ENCODE measurements at regions not wholly inside any gene's neighbourhood (a gene's known extent, or its start where the extent isn't known, plus 50 kb on each side); places are given as distances from the start of the nearest gene placed in this dataset.

GRCh38 chr18:54689319-54689718 lies 98.3 kb downstream of the DYNAP start:
- H3K9me3 ChIP-seq = no peaks in the 10 kb centered on the region
- no peak overlapping the region for H3K27ac ChIP-seq
- 87 to 92% (median 89%) methylated on average over 2 of the region's 2 CpGs for WGBS, 5 donors
- H3K4me3 ChIP-seq = no peak overlapping the region
- H3K36me3 ChIP-seq = no peaks in the 10 kb centered on the region
- intact Hi-C loops (cut with DNase I; ENCODE audit: low total_unique reads) = no loop called here
- TF ChIP-seq, protein P1, sequence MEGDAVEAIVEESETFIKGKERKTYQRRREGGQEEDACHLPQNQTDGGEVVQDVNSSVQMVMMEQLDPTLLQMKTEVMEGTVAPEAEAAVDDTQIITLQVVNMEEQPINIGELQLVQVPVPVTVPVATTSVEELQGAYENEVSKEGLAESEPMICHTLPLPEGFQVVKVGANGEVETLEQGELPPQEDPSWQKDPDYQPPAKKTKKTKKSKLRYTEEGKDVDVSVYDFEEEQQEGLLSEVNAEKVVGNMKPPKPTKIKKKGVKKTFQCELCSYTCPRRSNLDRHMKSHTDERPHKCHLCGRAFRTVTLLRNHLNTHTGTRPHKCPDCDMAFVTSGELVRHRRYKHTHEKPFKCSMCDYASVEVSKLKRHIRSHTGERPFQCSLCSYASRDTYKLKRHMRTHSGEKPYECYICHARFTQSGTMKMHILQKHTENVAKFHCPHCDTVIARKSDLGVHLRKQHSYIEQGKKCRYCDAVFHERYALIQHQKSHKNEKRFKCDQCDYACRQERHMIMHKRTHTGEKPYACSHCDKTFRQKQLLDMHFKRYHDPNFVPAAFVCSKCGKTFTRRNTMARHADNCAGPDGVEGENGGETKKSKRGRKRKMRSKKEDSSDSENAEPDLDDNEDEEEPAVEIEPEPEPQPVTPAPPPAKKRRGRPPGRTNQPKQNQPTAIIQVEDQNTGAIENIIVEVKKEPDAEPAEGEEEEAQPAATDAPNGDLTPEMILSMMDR (IDR thresholded peaks at IDR 0.05) = no peak
- TF ChIP-seq POLR2A (IDR thresholded peaks at IDR 0.05) (no peak), EP300 (IDR thresholded peaks at IDR 0.05) (no peak), POLR2AphosphoS5 (IDR thresholded peaks at IDR 0.05) (no peak)
- H3K27me3 ChIP-seq = no peaks in the 10 kb centered on the region
- H3K4me1 ChIP-seq = no peaks in the 10 kb centered on the region
- DNase-seq = no peak

- TF ChIP-seq POLR2AphosphoS5 (IDR thresholded peaks at IDR 0.05) (no peak), EP300 (IDR thresholded peaks at IDR 0.05) (no peak), POLR2A (IDR thresholded peaks at IDR 0.05) (no peak)
- TF ChIP-seq, protein P1 (IDR thresholded peaks at IDR 0.05) = no peak
- H3K36me3 ChIP-seq = no peaks in the 10 kb centered on the region
- no peak overlapping the region for H3K27ac ChIP-seq
- H3K27me3 ChIP-seq = no peaks in the 10 kb centered on the region
- H3K9me3 ChIP-seq = no peaks in the 10 kb centered on the region
- H3K4me3 ChIP-seq = no peak overlapping the region
- no peak for DNase-seq
- 66 to 78% (median 68%) methylated on average over 5 of the region's 5 CpGs for WGBS, 5 donors
- no peaks in the 10 kb centered on the region for H3K4me1 ChIP-seq
- intact Hi-C loops (cut with DNase I; ENCODE audit: low total_unique reads) = no loop called here
These were observed 99.2 kb downstream of the DYNAP start for GRCh38 chr18:54690198-54690597.

DNA sequence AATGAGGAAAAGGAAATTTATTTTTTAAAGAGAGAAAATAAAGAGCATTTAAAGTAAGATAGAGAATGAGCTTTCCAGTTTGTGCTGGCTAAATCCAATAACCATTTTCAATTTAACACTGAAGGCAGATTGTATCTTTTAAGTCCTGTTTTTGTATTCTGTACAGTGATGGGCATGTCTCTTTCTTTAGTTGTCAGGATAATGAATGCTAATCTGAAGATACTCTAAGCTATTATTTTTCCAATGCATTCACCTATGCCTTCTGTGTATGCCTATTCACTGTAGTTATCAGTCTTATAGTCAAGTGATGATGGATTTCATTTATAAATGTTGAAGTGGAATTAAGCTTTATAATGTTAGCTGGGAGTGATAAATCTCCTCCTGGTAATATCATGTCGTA lies 101.4 kb downstream of the DYNAP start:
- no peak overlapping the region for H3K27ac ChIP-seq
- H3K27me3 ChIP-seq = no peaks in the 10 kb centered on the region
- peaks cover 0 to 12% (median 4%) of the 10 kb centered on the region in 4 donors for H3K4me1 ChIP-seq
- no peaks in the 10 kb centered on the region for H3K36me3 ChIP-seq
- WGBS, 5 donors = 86 to 98% (median 91%) methylated on average over 1 of the region's 1 CpG
- DNase-seq = no peak
- no peak overlapping the region for H3K4me3 ChIP-seq
- no peaks in the 10 kb centered on the region for H3K9me3 ChIP-seq
- intact Hi-C loops (cut with DNase I; ENCODE audit: low total_unique reads) = no loop called here
- TF ChIP-seq POLR2A (IDR thresholded peaks at IDR 0.05) = no peak
- TF ChIP-seq, protein P1 (IDR thresholded peaks at IDR 0.05) = no peak
- no peak for TF ChIP-seq EP300 (IDR thresholded peaks at IDR 0.05)
- TF ChIP-seq POLR2AphosphoS5 (IDR thresholded peaks at IDR 0.05) = no peak

DNA sequence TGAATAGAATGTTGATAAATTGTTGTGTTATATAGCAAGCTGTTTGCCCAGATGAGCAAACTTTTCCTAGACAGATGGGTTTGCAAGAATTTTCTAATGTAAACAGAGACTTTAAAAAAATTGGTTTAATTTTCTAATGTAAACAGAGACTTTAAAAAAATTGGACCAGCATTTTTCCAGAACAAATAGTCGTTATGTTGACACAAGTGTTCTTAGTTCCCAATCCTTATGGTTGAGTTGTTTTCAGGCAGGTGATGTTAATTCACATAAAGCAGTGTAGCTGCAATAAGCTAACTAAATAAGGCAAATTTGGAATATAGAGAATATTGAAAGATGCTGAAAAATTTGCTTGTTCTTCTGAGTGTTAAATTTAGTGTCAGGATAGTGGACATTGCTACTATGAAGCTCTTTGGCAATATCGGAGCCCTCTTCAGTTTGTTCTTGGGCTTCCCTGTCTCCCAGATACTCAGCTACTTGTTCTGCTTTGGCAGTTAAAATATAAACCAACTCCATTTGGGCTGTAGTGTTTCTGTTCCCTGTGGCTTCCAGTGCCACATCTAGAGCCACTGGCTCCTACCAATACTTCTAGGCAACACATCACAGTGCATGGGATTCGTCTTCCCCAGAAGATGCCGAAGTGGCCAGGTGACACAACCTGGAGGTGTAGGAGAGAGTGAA lies 105.7 kb downstream of the DYNAP start:
- H3K36me3 ChIP-seq = no peaks in the 10 kb centered on the region
- H3K4me1 ChIP-seq = peaks cover 0 to 13% (median 4%) of the 10 kb centered on the region in 4 donors
- H3K9me3 ChIP-seq = no peaks in the 10 kb centered on the region
- TF ChIP-seq, protein P1 (IDR thresholded peaks at IDR 0.05) = no peak
- no peak for TF ChIP-seq EP300 (IDR thresholded peaks at IDR 0.05)
- no peak for TF ChIP-seq POLR2A (IDR thresholded peaks at IDR 0.05)
- no peak for TF ChIP-seq POLR2AphosphoS5 (IDR thresholded peaks at IDR 0.05)
- H3K27me3 ChIP-seq = no peaks in the 10 kb centered on the region
- DNase-seq = no peak
- H3K27ac ChIP-seq = no peak overlapping the region
- 59 to 72% (median 62%) methylated on average over 4 of the region's 4 CpGs for WGBS, 5 donors
- intact Hi-C loops (cut with DNase I; ENCODE audit: low total_unique reads) = no loop called here
- H3K4me3 ChIP-seq = no peak overlapping the region

Measured in stomach (tissue), 8 donors.